ENCODE measurements at regions not wholly inside any gene's neighbourhood (a gene's known extent, or its start where the extent isn't known, plus 50 kb on each side); places are given as distances from the start of the nearest gene placed in this dataset.
A peak's percentile ranks its signal among the peaks of the same experiment; 100 is the strongest.

DNA sequence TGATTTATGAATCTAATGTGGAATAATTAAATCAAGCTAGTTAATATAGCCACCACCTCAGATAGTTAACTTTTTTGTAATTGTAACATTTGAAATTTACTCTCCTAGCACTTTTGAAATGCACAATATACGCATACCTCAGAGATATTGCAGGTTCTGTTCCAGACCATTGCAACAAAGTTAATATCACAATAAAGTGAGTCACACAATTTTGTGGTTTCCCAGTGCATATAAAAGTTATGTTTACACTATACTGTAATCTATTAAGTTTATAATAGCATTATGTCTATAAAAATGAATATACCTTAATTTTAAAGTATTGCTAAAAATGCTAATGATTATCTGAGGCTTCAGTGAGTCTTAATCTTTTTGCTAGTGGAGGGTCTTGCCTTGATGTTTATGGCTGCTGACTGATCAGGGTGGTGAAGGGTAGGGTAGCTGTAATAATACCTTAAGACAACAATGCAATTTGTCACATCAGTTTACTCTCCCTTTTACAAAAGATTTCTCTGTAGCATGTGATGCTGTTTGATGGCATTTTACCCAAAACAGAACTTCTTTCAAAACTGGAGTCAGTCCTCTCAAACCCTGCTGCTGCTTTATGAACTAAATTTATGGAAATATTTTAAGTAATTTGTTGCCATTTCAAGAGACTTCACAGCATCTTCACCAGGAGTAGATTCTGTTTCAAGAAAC, 235.1 kb upstream of the ADAMTSL1 start:
- 95% methylated on average over 1 of the region's 1 CpG for WGBS
- H3K27ac ChIP-seq (replicated peaks in 1 of 4): no peak overlapping the region
- TF ChIP-seq EP300 (IDR thresholded peaks at IDR 0.05) (no peak), POLR2A (IDR thresholded peaks at IDR 0.05; ENCODE audit: low read depth) (no peak), POLR2AphosphoS5 (IDR thresholded peaks at IDR 0.05) (no peak)
- TF ChIP-seq, protein P1, sequence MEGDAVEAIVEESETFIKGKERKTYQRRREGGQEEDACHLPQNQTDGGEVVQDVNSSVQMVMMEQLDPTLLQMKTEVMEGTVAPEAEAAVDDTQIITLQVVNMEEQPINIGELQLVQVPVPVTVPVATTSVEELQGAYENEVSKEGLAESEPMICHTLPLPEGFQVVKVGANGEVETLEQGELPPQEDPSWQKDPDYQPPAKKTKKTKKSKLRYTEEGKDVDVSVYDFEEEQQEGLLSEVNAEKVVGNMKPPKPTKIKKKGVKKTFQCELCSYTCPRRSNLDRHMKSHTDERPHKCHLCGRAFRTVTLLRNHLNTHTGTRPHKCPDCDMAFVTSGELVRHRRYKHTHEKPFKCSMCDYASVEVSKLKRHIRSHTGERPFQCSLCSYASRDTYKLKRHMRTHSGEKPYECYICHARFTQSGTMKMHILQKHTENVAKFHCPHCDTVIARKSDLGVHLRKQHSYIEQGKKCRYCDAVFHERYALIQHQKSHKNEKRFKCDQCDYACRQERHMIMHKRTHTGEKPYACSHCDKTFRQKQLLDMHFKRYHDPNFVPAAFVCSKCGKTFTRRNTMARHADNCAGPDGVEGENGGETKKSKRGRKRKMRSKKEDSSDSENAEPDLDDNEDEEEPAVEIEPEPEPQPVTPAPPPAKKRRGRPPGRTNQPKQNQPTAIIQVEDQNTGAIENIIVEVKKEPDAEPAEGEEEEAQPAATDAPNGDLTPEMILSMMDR (IDR thresholded peaks at IDR 0.05): no peak
- DNase-seq (ENCODE audit: extremely low spot score): no peak
- no peaks in the 10 kb centered on the region for H3K36me3 ChIP-seq
- H3K27me3 ChIP-seq: no peaks in the 10 kb centered on the region
- H3K4me3 ChIP-seq: no peak overlapping the region
- intact Hi-C loops (cut with DNase I): no loop called here
- H3K9me3 ChIP-seq: peaks cover 0 to 7% (median 0%) of the 10 kb centered on the region in 4 donors
- H3K4me1 ChIP-seq: peaks cover 7 to 32% (median 18%) of the 10 kb centered on the region in 4 donors

- no peak for DNase-seq (ENCODE audit: extremely low spot score)
- WGBS: 38% methylated on average over 2 of the region's 2 CpGs
Measured at GRCh38 chr9:18240213-18240612, 233.7 kb upstream of the ADAMTSL1 start.

DNA sequence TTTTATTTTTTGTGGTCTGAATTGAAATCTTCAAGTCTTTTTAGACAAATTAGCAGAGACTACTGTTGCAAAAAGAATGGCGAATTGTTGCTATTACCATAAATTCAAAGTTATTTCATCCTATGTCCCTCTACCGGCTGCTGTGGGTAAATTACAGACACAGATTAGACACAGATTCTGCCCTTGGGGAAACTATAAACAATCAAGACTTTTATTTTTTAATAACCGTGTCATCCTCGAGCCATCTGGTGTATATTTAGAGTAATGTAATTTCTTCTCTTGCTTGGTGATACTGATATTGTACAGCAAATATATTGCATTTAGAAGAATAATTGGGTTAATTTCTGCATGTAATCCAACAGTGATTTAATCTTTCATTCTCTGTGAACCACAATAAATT, 228.0 kb upstream of the ADAMTSL1 start:
- Histone ChIP-seq H3K27ac (replicated peaks in 1 of 4) (no peak overlapping the region), H3K4me1 (peaks cover 0 to 15% (median 5%) of the 10 kb centered on the region in 4 donors), H3K36me3 (no peaks in the 10 kb centered on the region), H3K9me3 (peaks cover 0 to 7% (median 0%) of the 10 kb centered on the region in 4 donors), H3K27me3 (no peaks in the 10 kb centered on the region), H3K4me3 (no peak overlapping the region)
- WGBS: 58% methylated on average over 4 of the region's 4 CpGs
- TF ChIP-seq, protein P1 (IDR thresholded peaks at IDR 0.05): peak in 1 of 3 experiments; percentile 17
- no peak for TF ChIP-seq EP300 (IDR thresholded peaks at IDR 0.05)
- intact Hi-C loops (cut with DNase I): no loop called here
- DNase-seq (ENCODE audit: extremely low spot score): no peak

More at GRCh38 chr9:18240213-18240612, 233.7 kb upstream of the ADAMTSL1 start:
- Histone ChIP-seq H3K9me3 (peaks cover 0 to 7% (median 0%) of the 10 kb centered on the region in 4 donors), H3K27ac (replicated peaks in 1 of 4) (no peak overlapping the region), H3K36me3 (no peaks in the 10 kb centered on the region), H3K4me1 (peaks cover 7 to 28% (median 18%) of the 10 kb centered on the region in 4 donors), H3K4me3 (no peak overlapping the region), H3K27me3 (no peaks in the 10 kb centered on the region)
- TF ChIP-seq POLR2A (IDR thresholded peaks at IDR 0.05; ENCODE audit: low read depth): no peak
- TF ChIP-seq, protein P1 (IDR thresholded peaks at IDR 0.05): no peak
- TF ChIP-seq EP300 (IDR thresholded peaks at IDR 0.05): no peak
- TF ChIP-seq POLR2AphosphoS5 (IDR thresholded peaks at IDR 0.05): no peak
- intact Hi-C loops (cut with DNase I): no loop called here

DNA sequence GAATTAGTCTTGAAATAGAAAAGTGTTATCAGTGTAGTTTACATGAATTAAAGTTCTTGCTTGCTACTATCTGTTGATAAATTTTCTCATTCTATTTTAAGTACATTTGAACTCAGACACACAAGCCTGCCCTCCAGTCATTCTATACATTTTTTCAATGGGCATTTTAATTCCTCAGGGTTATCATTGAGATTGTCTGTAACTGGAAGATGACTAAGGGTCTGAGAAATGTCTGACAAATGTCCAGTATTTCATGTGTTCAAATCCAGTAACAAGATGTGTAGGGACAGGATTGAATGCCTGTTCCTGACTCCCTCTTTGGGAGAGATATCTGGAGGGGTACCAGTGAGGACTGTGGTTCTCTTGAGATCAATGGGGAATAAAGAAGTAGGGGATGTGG, 223.9 kb upstream of the ADAMTSL1 start:
- no peaks in the 10 kb centered on the region for H3K27me3 ChIP-seq
- no peaks in the 10 kb centered on the region for H3K9me3 ChIP-seq
- H3K27ac ChIP-seq (replicated peaks in 1 of 4): no peak overlapping the region
- intact Hi-C loops (cut with DNase I): loop anchor here (10.0 kb wide), 1 partner anchor 615 kb away; no protein-coding TSS in a partner anchor
- H3K4me1 ChIP-seq: peaks cover 0 to 13% (median 7%) of the 10 kb centered on the region in 4 donors
- TF ChIP-seq EP300 (IDR thresholded peaks at IDR 0.05) (no peak), POLR2A (IDR thresholded peaks at IDR 0.05; ENCODE audit: low read depth) (no peak), POLR2AphosphoS5 (IDR thresholded peaks at IDR 0.05) (no peak)
- TF ChIP-seq, protein P1 (IDR thresholded peaks at IDR 0.05): no peak
- DNase-seq (ENCODE audit: extremely low spot score): no peak
- H3K4me3 ChIP-seq: no peak overlapping the region
- no peaks in the 10 kb centered on the region for H3K36me3 ChIP-seq
